ENCODE measurements at regions not wholly inside any gene's neighbourhood (a gene's known extent, or its start where the extent isn't known, plus 50 kb on each side); places are given as distances from the start of the nearest gene placed in this dataset.

GRCh38 chr9:134487066-134487710, 154.4 kb upstream of the COL5A1 start:
- Histone ChIP-seq H3K27me3 (peaks cover 0 to 18% (median 0%) of the 10 kb centered on the region in 9 donors), H3K27ac (no peak overlapping the region), H3K4me1 (peaks cover 0 to 19% (median 2%) of the 10 kb centered on the region in 12 donors), H3K9me3 (no peaks in the 10 kb centered on the region), H3K36me3 (no peaks in the 10 kb centered on the region), H3K4me3 (no peak overlapping the region)
- intact Hi-C loops (cut with DNase I), result no loop called here
- DNase-seq, result peak in 2 of 5 donors; percentile 11 to 20
- WGBS, 4 donors, result 93 to 98% (median 94%) methylated on average over 12 to 15 of the region's 15 CpGs
- TF ChIP-seq CTCF (IDR thresholded peaks at IDR 0.05), result no peak
- TF ChIP-seq POLR2A (IDR thresholded peaks at IDR 0.05), result no peak
- no peak for ATAC-seq

- H3K4me1 ChIP-seq, result peaks cover 0 to 28% (median 4%) of the 10 kb centered on the region in 12 donors
- no peaks in the 10 kb centered on the region for H3K9me3 ChIP-seq
- no peaks in the 10 kb centered on the region for H3K36me3 ChIP-seq
- peaks cover 0 to 19% (median 0%) of the 10 kb centered on the region in 9 donors for H3K27me3 ChIP-seq
- WGBS, 4 donors, result 49 to 59% (median 55%) methylated on average over 23 to 32 of the region's 32 CpGs
- peak overlapping the region in 3 of 12 donors; percentile 6 to 22 (median 13) for H3K27ac ChIP-seq
- intact Hi-C loops (cut with DNase I), result no loop called here
- TF ChIP-seq CTCF (IDR thresholded peaks at IDR 0.05) (no peak), POLR2A (IDR thresholded peaks at IDR 0.05) (no peak)
- ATAC-seq (peak in 3 of 4 donors; percentile 46 to 60 (median 52)), DNase-seq (peak in 2 of 5 donors; percentile 60 to 75)
- H3K4me3 ChIP-seq, result peak overlapping the region in 1 of 12 donors; percentile 13
These were observed 153.0 kb upstream of the COL5A1 start for GRCh38 chr9:134488331-134489280.

GRCh38 chr9:134489621-134490408, 151.8 kb upstream of the COL5A1 start:
- intact Hi-C loops (cut with DNase I), result no loop called here
- TF ChIP-seq CTCF (IDR thresholded peaks at IDR 0.05) (no peak), POLR2A (IDR thresholded peaks at IDR 0.05) (no peak)
- Histone ChIP-seq H3K9me3 (no peaks in the 10 kb centered on the region), H3K27me3 (peaks cover 0 to 22% (median 0%) of the 10 kb centered on the region in 9 donors), H3K4me1 (peaks cover 0 to 28% (median 4%) of the 10 kb centered on the region in 12 donors), H3K27ac (no peak overlapping the region), H3K36me3 (no peaks in the 10 kb centered on the region), H3K4me3 (no peak overlapping the region)
- 93 to 95% (median 94%) methylated on average over 10 to 13 of the region's 13 CpGs for WGBS, 4 donors
- no peak for DNase-seq
- ATAC-seq, result no peak

All from heart left ventricle (tissue), 16 donors.